Ecto neural progenitor cell (in vitro differentiated cells): ENCODE measurements at regions not wholly inside any gene's neighbourhood (a gene's known extent, or its start where the extent isn't known, plus 50 kb on each side); places are given as distances from the start of the nearest gene placed in this dataset.

ENCODE experiments used
- DNase-seq: peaks from one replicate; pipeline ENCODE4 v3.0.0-alpha.2; 2018; ENCODE audit warnings: low spot score

- no peak for DNase-seq
These were observed 64.3 kb downstream of the DMRTA2 start for GRCh38 chr1:50358962-50359361.

GRCh38 chr1:50357186-50357585, 66.1 kb downstream of the DMRTA2 start:
- no peak for DNase-seq

- peak; percentile 32 for DNase-seq
These were observed 68.4 kb downstream of the DMRTA2 start for GRCh38 chr1:50354813-50355212.

- DNase-seq = no peak
These were observed 70.8 kb downstream of the DMRTA2 start for GRCh38 chr1:50352428-50352827.

- no peak for DNase-seq
These were observed 72.4 kb downstream of the DMRTA2 start for GRCh38 chr1:50350868-50351267.

- no peak for DNase-seq
These were observed 72.8 kb downstream of the DMRTA2 start for GRCh38 chr1:50350421-50350820.

- DNase-seq = peak; percentile 37
These were observed 74.0 kb downstream of the DMRTA2 start for GRCh38 chr1:50349242-50349565.

GRCh38 chr1:50348449-50349241, 74.6 kb downstream of the DMRTA2 start:
- DNase-seq = peak; percentile 73

- no peak for DNase-seq
These were observed 75.3 kb downstream of the DMRTA2 start for GRCh38 chr1:50347933-50348332.

GRCh38 chr1:50346621-50347020, 76.6 kb downstream of the DMRTA2 start:
- DNase-seq = no peak

GRCh38 chr1:50343323-50343722, 79.9 kb downstream of the DMRTA2 start:
- no peak for DNase-seq

GRCh38 chr1:50342525-50342924, 80.7 kb downstream of the DMRTA2 start:
- no peak for DNase-seq

- no peak for DNase-seq
These were observed 88.2 kb downstream of the DMRTA2 start for GRCh38 chr1:50335036-50335435.

GRCh38 chr1:50333595-50333974, 89.7 kb downstream of the DMRTA2 start:
- peak; percentile 87 for DNase-seq

GRCh38 chr1:50332941-50333594, 90.2 kb downstream of the DMRTA2 start:
- DNase-seq = peak; percentile 89

GRCh38 chr1:50329332-50329932, 93.8 kb downstream of the DMRTA2 start:
- no peak for DNase-seq

GRCh38 chr1:50328552-50328951, 94.7 kb downstream of the DMRTA2 start:
- DNase-seq = no peak

- no peak for DNase-seq
These were observed 97.2 kb downstream of the DMRTA2 start for GRCh38 chr1:50326026-50326425.

- DNase-seq = no peak
These were observed 100.7 kb downstream of the DMRTA2 start for GRCh38 chr1:50322579-50322978.

GRCh38 chr1:50318428-50318827, 104.8 kb downstream of the DMRTA2 start:
- no peak for DNase-seq

- peak; percentile 79 for DNase-seq
These were observed 114.4 kb downstream of the DMRTA2 start for GRCh38 chr1:50308878-50309277.

- DNase-seq = no peak
These were observed 117.4 kb downstream of the DMRTA2 start for GRCh38 chr1:50305808-50306207.

GRCh38 chr1:50300297-50300696, 122.9 kb downstream of the DMRTA2 start:
- DNase-seq = no peak
